Liver (tissue), 3 donors: ENCODE measurements at regions not wholly inside any gene's neighbourhood (a gene's known extent, or its start where the extent isn't known, plus 50 kb on each side); places are given as distances from the start of the nearest gene placed in this dataset.

ENCODE experiments used
- JUND ChIP-seq, 2 donors: IDR thresholded peaks; 2 replicates each; pipeline ENCODE4 v1.6.1; 2016; ENCODE audit warnings: antibody characterized with exemption in 2 of 2
- MAX ChIP-seq: IDR thresholded peaks from 2 replicates; pipeline ENCODE4 v1.6.1; 2016; ENCODE audit warnings: antibody characterized with exemption
- RAD21 ChIP-seq, 2 donors: IDR thresholded peaks; 2 replicates each; pipeline ENCODE4 v1.6.1; 2016; ENCODE audit warnings: antibody characterized with exemption in 2 of 2, mild to moderate bottlenecking in 2 of 2
- REST ChIP-seq: IDR thresholded peaks from 2 replicates; pipeline ENCODE4 v1.6.1; 2016; ENCODE audit warnings: antibody characterized with exemption, mild to moderate bottlenecking
- RXRA ChIP-seq, 2 donors: IDR thresholded peaks; 2 replicates each; pipeline ENCODE4 v1.6.1; 2017 to 2018; ENCODE audit warnings: antibody characterized with exemption in 2 of 2, mild to moderate bottlenecking in 1 of 2
- SP1 ChIP-seq: IDR thresholded peaks from 2 replicates; pipeline ENCODE4 v1.6.1; 2018; ENCODE audit warnings: antibody characterized with exemption, mild to moderate bottlenecking
- TAF1 ChIP-seq: conservative IDR thresholded peaks from 2 replicates; pipeline ENCODE4 v1.6.1; 2016; ENCODE audit warnings: antibody characterized with exemption, mild to moderate bottlenecking
- TF ChIP-seq, protein P1 (sequence below): fragments of 150-350 bp; IDR thresholded peaks from 2 replicates; pipeline ENCODE4 v1.5.1; 2017; ENCODE audit warnings: improper control_type of control experiment, low read depth, low read length; ENCODE audit not compliant: missing input control
- TF ChIP-seq, protein P2 (sequence below): IDR thresholded peaks from 2 replicates; pipeline ENCODE4 v1.6.1; 2016; ENCODE audit warnings: antibody characterized with exemption
- donor health status: healthy.
- donor health status: healthy.

DNA sequence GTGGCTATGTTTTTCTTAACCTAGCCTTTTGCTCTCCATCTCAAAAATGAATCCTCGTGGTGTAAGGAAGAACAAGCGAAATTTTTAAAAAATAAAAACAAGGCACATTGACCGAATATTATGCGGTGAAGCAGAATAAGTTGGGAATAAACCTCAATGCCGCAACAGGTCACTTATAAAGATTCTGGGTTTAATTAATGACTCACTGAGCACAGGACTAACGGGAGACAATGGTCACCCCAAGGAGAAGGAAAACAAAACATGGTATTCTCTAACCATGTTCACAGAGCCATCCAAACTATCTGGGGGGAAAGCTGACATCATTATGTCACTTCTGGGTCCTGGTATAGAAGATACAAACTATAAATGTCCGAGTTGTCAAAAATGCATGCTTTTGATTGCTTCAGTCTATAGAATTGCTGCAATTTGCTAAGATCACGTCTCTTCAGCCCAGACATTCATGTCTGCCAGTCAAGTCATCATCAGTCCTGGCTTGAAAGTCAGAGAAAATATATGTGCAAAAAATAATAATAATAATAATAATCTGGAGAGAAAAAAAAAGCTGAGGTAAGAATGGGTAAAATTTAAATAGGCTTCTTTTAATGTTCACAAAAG is 280.6 kb downstream of the NR2F1-AS1 start:
- TF ChIP-seq, protein P1, sequence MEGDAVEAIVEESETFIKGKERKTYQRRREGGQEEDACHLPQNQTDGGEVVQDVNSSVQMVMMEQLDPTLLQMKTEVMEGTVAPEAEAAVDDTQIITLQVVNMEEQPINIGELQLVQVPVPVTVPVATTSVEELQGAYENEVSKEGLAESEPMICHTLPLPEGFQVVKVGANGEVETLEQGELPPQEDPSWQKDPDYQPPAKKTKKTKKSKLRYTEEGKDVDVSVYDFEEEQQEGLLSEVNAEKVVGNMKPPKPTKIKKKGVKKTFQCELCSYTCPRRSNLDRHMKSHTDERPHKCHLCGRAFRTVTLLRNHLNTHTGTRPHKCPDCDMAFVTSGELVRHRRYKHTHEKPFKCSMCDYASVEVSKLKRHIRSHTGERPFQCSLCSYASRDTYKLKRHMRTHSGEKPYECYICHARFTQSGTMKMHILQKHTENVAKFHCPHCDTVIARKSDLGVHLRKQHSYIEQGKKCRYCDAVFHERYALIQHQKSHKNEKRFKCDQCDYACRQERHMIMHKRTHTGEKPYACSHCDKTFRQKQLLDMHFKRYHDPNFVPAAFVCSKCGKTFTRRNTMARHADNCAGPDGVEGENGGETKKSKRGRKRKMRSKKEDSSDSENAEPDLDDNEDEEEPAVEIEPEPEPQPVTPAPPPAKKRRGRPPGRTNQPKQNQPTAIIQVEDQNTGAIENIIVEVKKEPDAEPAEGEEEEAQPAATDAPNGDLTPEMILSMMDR = no peak
- TF ChIP-seq TAF1 = no peak
- TF ChIP-seq MAX = no peak
- TF ChIP-seq, protein P2, sequence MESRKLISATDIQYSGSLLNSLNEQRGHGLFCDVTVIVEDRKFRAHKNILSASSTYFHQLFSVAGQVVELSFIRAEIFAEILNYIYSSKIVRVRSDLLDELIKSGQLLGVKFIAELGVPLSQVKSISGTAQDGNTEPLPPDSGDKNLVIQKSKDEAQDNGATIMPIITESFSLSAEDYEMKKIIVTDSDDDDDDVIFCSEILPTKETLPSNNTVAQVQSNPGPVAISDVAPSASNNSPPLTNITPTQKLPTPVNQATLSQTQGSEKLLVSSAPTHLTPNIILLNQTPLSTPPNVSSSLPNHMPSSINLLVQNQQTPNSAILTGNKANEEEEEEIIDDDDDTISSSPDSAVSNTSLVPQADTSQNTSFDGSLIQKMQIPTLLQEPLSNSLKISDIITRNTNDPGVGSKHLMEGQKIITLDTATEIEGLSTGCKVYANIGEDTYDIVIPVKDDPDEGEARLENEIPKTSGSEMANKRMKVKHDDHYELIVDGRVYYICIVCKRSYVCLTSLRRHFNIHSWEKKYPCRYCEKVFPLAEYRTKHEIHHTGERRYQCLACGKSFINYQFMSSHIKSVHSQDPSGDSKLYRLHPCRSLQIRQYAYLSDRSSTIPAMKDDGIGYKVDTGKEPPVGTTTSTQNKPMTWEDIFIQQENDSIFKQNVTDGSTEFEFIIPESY = no peak
- TF ChIP-seq JUND (IDR thresholded peaks at IDR 0.05) = no peak
- no peak for TF ChIP-seq RXRA (IDR thresholded peaks at IDR 0.05)
- no peak for TF ChIP-seq REST
- TF ChIP-seq SP1 = no peak
- no peak for TF ChIP-seq RAD21 (IDR thresholded peaks at IDR 0.05)
